Memory B cell (primary cell): ENCODE measurements at regions not wholly inside any gene's neighbourhood (a gene's known extent, or its start where the extent isn't known, plus 50 kb on each side); places are given as distances from the start of the nearest gene placed in this dataset.

Source experiments
- ATAC-seq: fragments of 150-1000 bp; cut with Tn5 transposase; 2 replicates; pipeline ENCODE4 v1.10.0; 2021; ENCODE audit warnings: low read depth, mild to moderate bottlenecking, moderate library complexity
- DNase-seq, 2 donors: peaks; one replicate each; pipeline ENCODE4 v3.0.0; 2022; ENCODE audit warnings: low spot score in 2 of 2
- H3K27ac Mint-ChIP-seq: one replicate; pipeline ENCODE4 v1.8.0; 2022; ENCODE audit warnings: mild to moderate bottlenecking, moderate library complexity, mixed read lengths
- H3K27me3 Mint-ChIP-seq: one replicate; pipeline ENCODE4 v1.8.0; 2022; ENCODE audit warnings: mixed read lengths
- H3K36me3 Mint-ChIP-seq: one replicate; pipeline ENCODE4 v1.8.0; 2022; ENCODE audit warnings: mild to moderate bottlenecking, mixed read lengths
- H3K4me1 Mint-ChIP-seq: one replicate; pipeline ENCODE4 v1.8.0; 2022; ENCODE audit warnings: mixed read lengths
- H3K4me3 Mint-ChIP-seq: one replicate; pipeline ENCODE4 v1.8.0; 2022; ENCODE audit warnings: mild to moderate bottlenecking, moderate library complexity, mixed read lengths
- H3K9me3 Mint-ChIP-seq: one replicate; pipeline ENCODE4 v1.8.0; 2022; ENCODE audit warnings: mixed read lengths

- H3K9me3 Mint-ChIP-seq: no peaks in the 10 kb centered on the region
- no peak overlapping the region for H3K27ac Mint-ChIP-seq
- DNase-seq: no peak
These were observed 219.0 kb downstream of the COG6 start for GRCh38 chr13:39874331-39875053.

GRCh38 chr13:39875111-39875987, 219.9 kb downstream of the COG6 start:
- Mint-ChIP-seq H3K4me3 (no peak overlapping the region), H3K36me3 (no peaks in the 10 kb centered on the region), H3K27me3 (peaks cover 2% of the 10 kb centered on the region), H3K4me1 (no peaks in the 10 kb centered on the region), H3K27ac (no peak overlapping the region), H3K9me3 (no peaks in the 10 kb centered on the region)
- ATAC-seq (no peak), DNase-seq (no peak)

More at GRCh38 chr13:39874331-39875053, 219.0 kb downstream of the COG6 start:
- no peak for ATAC-seq
- no peaks in the 10 kb centered on the region for H3K4me1 Mint-ChIP-seq
- H3K36me3 Mint-ChIP-seq: no peaks in the 10 kb centered on the region
- no peak overlapping the region for H3K4me3 Mint-ChIP-seq
- H3K27me3 Mint-ChIP-seq: peaks cover under 1% of the 10 kb centered on the region

- no peak for DNase-seq
- Mint-ChIP-seq H3K27me3 (peaks cover 3% of the 10 kb centered on the region), H3K9me3 (no peaks in the 10 kb centered on the region), H3K4me3 (no peak overlapping the region), H3K27ac (no peak overlapping the region), H3K36me3 (peaks cover 2% of the 10 kb centered on the region), H3K4me1 (no peaks in the 10 kb centered on the region)
- no peak for ATAC-seq
These were observed 220.8 kb downstream of the COG6 start for GRCh38 chr13:39876258-39876657.

- H3K36me3 Mint-ChIP-seq: peaks cover 3% of the 10 kb centered on the region
- H3K27me3 Mint-ChIP-seq: peaks cover 6% of the 10 kb centered on the region
- no peak overlapping the region for H3K4me3 Mint-ChIP-seq
- no peak for ATAC-seq
- no peak for DNase-seq
- H3K4me1 Mint-ChIP-seq: no peaks in the 10 kb centered on the region
- peaks cover 3% of the 10 kb centered on the region for H3K9me3 Mint-ChIP-seq
- H3K27ac Mint-ChIP-seq: no peak overlapping the region
These were observed 221.7 kb downstream of the COG6 start for GRCh38 chr13:39877134-39877533.

GRCh38 chr13:39879286-39880035, 224.0 kb downstream of the COG6 start:
- Mint-ChIP-seq H3K4me3 (no peak overlapping the region), H3K27ac (no peak overlapping the region), H3K4me1 (no peaks in the 10 kb centered on the region), H3K36me3 (peaks cover 3% of the 10 kb centered on the region), H3K27me3 (peaks cover 6% of the 10 kb centered on the region), H3K9me3 (peaks cover 11% of the 10 kb centered on the region)
- ATAC-seq (no peak), DNase-seq (no peak)

GRCh38 chr13:39881383-39881782, 225.9 kb downstream of the COG6 start:
- Mint-ChIP-seq H3K27me3 (peaks cover 6% of the 10 kb centered on the region), H3K4me3 (no peak overlapping the region), H3K9me3 (peaks cover 17% of the 10 kb centered on the region), H3K27ac (no peak overlapping the region), H3K4me1 (no peaks in the 10 kb centered on the region), H3K36me3 (peaks cover 5% of the 10 kb centered on the region)
- no peak for DNase-seq
- ATAC-seq: no peak

GRCh38 chr13:39881887-39882286, 226.4 kb downstream of the COG6 start:
- DNase-seq: no peak
- Mint-ChIP-seq H3K4me3 (no peak overlapping the region), H3K27me3 (peaks cover 6% of the 10 kb centered on the region), H3K27ac (no peak overlapping the region), H3K9me3 (peaks cover 17% of the 10 kb centered on the region), H3K4me1 (no peaks in the 10 kb centered on the region), H3K36me3 (peaks cover 5% of the 10 kb centered on the region)
- ATAC-seq: no peak

GRCh38 chr13:39884166-39884565, 228.7 kb downstream of the COG6 start:
- Mint-ChIP-seq H3K27ac (no peak overlapping the region), H3K9me3 (peaks cover 17% of the 10 kb centered on the region), H3K4me1 (no peaks in the 10 kb centered on the region), H3K4me3 (no peak overlapping the region), H3K36me3 (peaks cover 5% of the 10 kb centered on the region), H3K27me3 (peaks cover 6% of the 10 kb centered on the region)
- ATAC-seq: no peak
- DNase-seq: no peak

GRCh38 chr13:39886336-39886735, 230.9 kb downstream of the COG6 start:
- peaks cover 17% of the 10 kb centered on the region for H3K9me3 Mint-ChIP-seq
- ATAC-seq: no peak
- H3K4me3 Mint-ChIP-seq: no peak overlapping the region
- peaks cover 2% of the 10 kb centered on the region for H3K36me3 Mint-ChIP-seq
- no peak for DNase-seq
- peaks cover 2% of the 10 kb centered on the region for H3K27me3 Mint-ChIP-seq
- H3K27ac Mint-ChIP-seq: no peak overlapping the region
- H3K4me1 Mint-ChIP-seq: no peaks in the 10 kb centered on the region

- Mint-ChIP-seq H3K4me3 (no peak overlapping the region), H3K36me3 (peaks cover 2% of the 10 kb centered on the region), H3K27me3 (no peaks in the 10 kb centered on the region), H3K9me3 (peaks cover 14% of the 10 kb centered on the region), H3K27ac (no peak overlapping the region), H3K4me1 (no peaks in the 10 kb centered on the region)
- no peak for DNase-seq
- ATAC-seq: no peak
These were observed 231.9 kb downstream of the COG6 start for GRCh38 chr13:39887387-39887786.

GRCh38 chr13:39888865-39889810, 233.7 kb downstream of the COG6 start:
- DNase-seq (no peak), ATAC-seq (no peak)
- Mint-ChIP-seq H3K9me3 (peaks cover 7% of the 10 kb centered on the region), H3K27ac (no peak overlapping the region), H3K36me3 (peaks cover 2% of the 10 kb centered on the region), H3K4me3 (no peak overlapping the region), H3K4me1 (no peaks in the 10 kb centered on the region), H3K27me3 (peaks cover 2% of the 10 kb centered on the region)

- Mint-ChIP-seq H3K4me1 (no peaks in the 10 kb centered on the region), H3K9me3 (peaks cover 2% of the 10 kb centered on the region), H3K4me3 (no peak overlapping the region), H3K27ac (no peak overlapping the region), H3K27me3 (peaks cover 4% of the 10 kb centered on the region), H3K36me3 (no peaks in the 10 kb centered on the region)
- DNase-seq (no peak), ATAC-seq (no peak)
These were observed 235.1 kb downstream of the COG6 start for GRCh38 chr13:39890537-39890936.
